ENCODE measurements at regions not wholly inside any gene's neighbourhood (a gene's known extent, or its start where the extent isn't known, plus 50 kb on each side); places are given as distances from the start of the nearest gene placed in this dataset.
A peak's percentile ranks its signal among the peaks of the same experiment; 100 is the strongest.

- H3K27me3 ChIP-seq (replicated peaks; ENCODE audit: insufficient read depth), result no peaks in the 10 kb centered on the region
These were observed 79.0 kb upstream of the PRNP start for GRCh38 chr20:4607287-4607713.

GRCh38 chr20:4606051-4606450 is 80.2 kb upstream of the PRNP start:
- Histone ChIP-seq H3K36me3 (no peaks in the 10 kb centered on the region), H3K4me3 (no peak overlapping the region), H3K27ac (no peak overlapping the region), H3K9me3 (no peaks in the 10 kb centered on the region), H3K4me1 (replicated peaks) (no peaks in the 10 kb centered on the region), H3K27me3 (replicated peaks; ENCODE audit: insufficient read depth) (peaks cover 2% of the 10 kb centered on the region)
- TF ChIP-seq CTCF (IDR thresholded peaks at IDR 0.05), result no peak
- TF ChIP-seq POLR2AphosphoS5 (IDR thresholded peaks at IDR 0.05), result no peak
- TF ChIP-seq POLR2A (IDR thresholded peaks at IDR 0.05), result no peak
- DNase-seq (ENCODE audit: low spot score), result no peak
- intact Hi-C loops (cut with DNase I), result loop anchor here (10.0 kb wide), 1 partner anchor 579 kb away; no protein-coding TSS in a partner anchor
- WGBS, result 90% methylated on average over 2 of the region's 2 CpGs

More at GRCh38 chr20:4607287-4607713, 79.0 kb upstream of the PRNP start:
- intact Hi-C loops (cut with DNase I), result loop anchor here (1.0 to 10.0 kb wide), 2 partner anchors 113 to 578 kb away; no protein-coding TSS in a partner anchor
- no peak overlapping the region for H3K4me3 ChIP-seq
- no peaks in the 10 kb centered on the region for H3K4me1 ChIP-seq (replicated peaks)
- TF ChIP-seq POLR2A (IDR thresholded peaks at IDR 0.05) (no peak), CTCF (IDR thresholded peaks at IDR 0.05) (peak; percentile 91 to 94 (median 92)), POLR2AphosphoS5 (IDR thresholded peaks at IDR 0.05) (peak; percentile 34)
- peak; percentile 44 for DNase-seq (ENCODE audit: low spot score)
- H3K27ac ChIP-seq, result no peak overlapping the region
- WGBS, result 39% methylated on average over 13 of the region's 13 CpGs
- no peaks in the 10 kb centered on the region for H3K9me3 ChIP-seq
- no peaks in the 10 kb centered on the region for H3K36me3 ChIP-seq

- intact Hi-C loops (cut with DNase I), result loop anchor here (10.0 kb wide), 1 partner anchor 580 kb away; no protein-coding TSS in a partner anchor
- H3K27ac ChIP-seq, result no peak overlapping the region
These were observed 81.1 kb upstream of the PRNP start for GRCh38 chr20:4605166-4605565.

GRCh38 chr20:4604580-4604979 is 81.7 kb upstream of the PRNP start:
- intact Hi-C loops (cut with DNase I), result loop anchor here (10.0 kb wide), 1 partner anchor 580 kb away; no protein-coding TSS in a partner anchor
- no peak for DNase-seq (ENCODE audit: low spot score)
- H3K4me3 ChIP-seq, result no peak overlapping the region
- no peaks in the 10 kb centered on the region for H3K4me1 ChIP-seq (replicated peaks)
- TF ChIP-seq POLR2A (IDR thresholded peaks at IDR 0.05) (no peak), CTCF (IDR thresholded peaks at IDR 0.05) (no peak), POLR2AphosphoS5 (IDR thresholded peaks at IDR 0.05) (no peak)
- H3K9me3 ChIP-seq, result no peaks in the 10 kb centered on the region
- 43% methylated on average over 3 of the region's 3 CpGs for WGBS
- peaks cover 2% of the 10 kb centered on the region for H3K27me3 ChIP-seq (replicated peaks; ENCODE audit: insufficient read depth)
- peak overlapping the region in 1 of 2 donors; percentile 16 for H3K27ac ChIP-seq
- H3K36me3 ChIP-seq, result no peaks in the 10 kb centered on the region

More at GRCh38 chr20:4605166-4605565, 81.1 kb upstream of the PRNP start:
- H3K4me1 ChIP-seq (replicated peaks), result no peaks in the 10 kb centered on the region
- WGBS, result 57% methylated on average over 4 of the region's 4 CpGs
- TF ChIP-seq POLR2AphosphoS5 (IDR thresholded peaks at IDR 0.05) (no peak), CTCF (IDR thresholded peaks at IDR 0.05) (no peak), POLR2A (IDR thresholded peaks at IDR 0.05) (no peak)
- H3K36me3 ChIP-seq, result no peaks in the 10 kb centered on the region
- H3K4me3 ChIP-seq, result no peak overlapping the region
- peaks cover 2% of the 10 kb centered on the region for H3K27me3 ChIP-seq (replicated peaks; ENCODE audit: insufficient read depth)
- H3K9me3 ChIP-seq, result no peaks in the 10 kb centered on the region
- no peak for DNase-seq (ENCODE audit: low spot score)

GRCh38 chr20:4603724-4604123 is 82.5 kb upstream of the PRNP start:
- Histone ChIP-seq H3K36me3 (no peaks in the 10 kb centered on the region), H3K27me3 (replicated peaks; ENCODE audit: insufficient read depth) (peaks cover 2% of the 10 kb centered on the region), H3K27ac (peak overlapping the region; percentile 9 to 16), H3K4me1 (replicated peaks) (no peaks in the 10 kb centered on the region), H3K9me3 (no peaks in the 10 kb centered on the region), H3K4me3 (no peak overlapping the region)
- 39% methylated on average over 11 of the region's 11 CpGs for WGBS
- intact Hi-C loops (cut with DNase I), result loop anchor here (10.0 kb wide), 1 partner anchor 581 kb away; no protein-coding TSS in a partner anchor
- no peak for DNase-seq (ENCODE audit: low spot score)
- peak; percentile 77 for TF ChIP-seq POLR2AphosphoS5 (IDR thresholded peaks at IDR 0.05)
- TF ChIP-seq CTCF (IDR thresholded peaks at IDR 0.05), result no peak
